GM19025 (cell line): ENCODE measurements at regions not wholly inside any gene's neighbourhood (a gene's known extent, or its start where the extent isn't known, plus 50 kb on each side); places are given as distances from the start of the nearest gene placed in this dataset.

Source experiments
- ATAC-seq: cut with Tn5 transposase; IDR thresholded peaks from one replicate; pipeline ENCODE4 v1.9.1; 2021; ENCODE audit warnings: mild to moderate bottlenecking, low read depth, moderate library complexity; ENCODE audit not compliant: unreplicated experiment

GRCh38 chr4:159497936-159498335 lies 395.1 kb downstream of the RAPGEF2 start:
- ATAC-seq = no peak

GRCh38 chr4:159498446-159499115 lies 395.7 kb downstream of the RAPGEF2 start:
- ATAC-seq = no peak

DNA sequence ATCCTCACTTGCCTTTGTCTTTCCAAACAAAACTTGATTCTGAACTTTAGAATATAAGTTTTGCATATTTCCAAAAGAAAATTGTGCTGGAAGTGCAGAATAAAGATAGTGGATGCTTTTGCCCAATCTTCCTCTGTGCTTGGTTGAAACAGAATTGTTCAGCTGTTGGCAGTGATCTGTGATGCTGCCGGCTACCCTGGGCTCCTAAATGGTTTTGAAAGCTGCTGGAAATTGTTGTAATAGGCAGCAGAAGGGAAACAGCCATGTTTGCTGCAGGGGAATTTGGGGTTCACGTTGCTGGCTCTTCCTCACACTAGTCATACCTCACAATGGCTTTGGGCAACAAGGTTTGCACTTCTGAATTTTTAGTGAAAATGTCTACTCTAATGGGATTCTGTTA lies 398.0 kb downstream of the RAPGEF2 start:
- ATAC-seq = no peak

- ATAC-seq = no peak
These were observed 400.5 kb downstream of the RAPGEF2 start for GRCh38 chr4:159503236-159504008.

DNA sequence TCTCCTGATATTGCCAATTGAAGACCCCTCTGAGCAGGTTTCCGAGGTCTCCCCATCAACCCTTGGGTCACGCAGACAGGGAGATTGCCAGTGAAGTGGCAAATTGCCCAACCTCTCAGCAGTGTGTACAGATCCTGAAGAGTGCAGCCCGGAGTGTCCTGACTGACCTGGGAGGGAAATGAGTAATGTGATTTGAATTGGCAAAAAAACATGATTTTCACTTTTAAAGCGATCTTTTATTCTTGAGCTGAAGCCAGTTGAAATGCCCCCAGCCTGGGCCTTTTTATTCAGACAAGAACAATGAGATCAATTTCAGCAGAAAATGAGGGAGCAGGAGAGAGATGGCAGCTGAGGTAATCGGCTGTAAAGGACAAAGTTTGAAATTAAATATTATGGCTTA lies 401.8 kb downstream of the RAPGEF2 start:
- no peak for ATAC-seq

DNA sequence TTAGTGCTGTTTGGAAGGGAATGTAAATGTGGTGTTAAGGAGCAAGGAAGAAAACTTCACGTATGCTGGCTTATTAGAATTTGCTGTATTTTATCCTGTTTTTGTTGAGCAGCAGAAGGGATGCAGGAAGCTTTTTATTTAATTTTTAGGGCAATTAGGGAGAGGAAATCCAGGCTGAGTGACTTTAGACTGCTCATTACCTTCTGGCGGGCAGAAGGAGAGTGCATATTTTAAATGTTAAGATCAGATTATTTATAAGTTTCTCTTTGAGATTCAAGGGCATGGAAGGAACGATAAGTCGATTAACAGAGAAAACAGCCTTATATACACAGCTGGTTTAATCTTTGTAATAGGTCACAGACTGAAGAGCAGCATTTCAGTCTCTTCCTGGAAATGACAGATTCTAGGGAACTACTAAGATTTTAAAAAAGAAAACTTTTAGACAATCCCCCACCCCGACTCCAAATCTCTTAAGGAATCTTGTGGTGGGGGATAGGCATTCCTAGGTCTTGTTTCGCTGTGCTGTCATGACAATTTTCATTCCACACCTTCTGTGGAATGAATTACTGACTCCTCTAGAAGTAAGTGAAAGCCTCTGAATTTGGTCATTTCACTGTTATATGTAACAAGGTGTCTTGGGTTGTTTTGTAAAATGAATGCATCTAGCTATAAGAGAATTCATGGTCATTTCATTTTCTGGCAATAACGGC lies 402.5 kb downstream of the RAPGEF2 start:
- ATAC-seq = no peak

GRCh38 chr4:159506801-159507517 lies 404.1 kb downstream of the RAPGEF2 start:
- ATAC-seq = no peak

- ATAC-seq = no peak
These were observed 406.1 kb downstream of the RAPGEF2 start for GRCh38 chr4:159508917-159509500.

GRCh38 chr4:159512348-159512747 lies 409.5 kb downstream of the RAPGEF2 start:
- no peak for ATAC-seq

DNA sequence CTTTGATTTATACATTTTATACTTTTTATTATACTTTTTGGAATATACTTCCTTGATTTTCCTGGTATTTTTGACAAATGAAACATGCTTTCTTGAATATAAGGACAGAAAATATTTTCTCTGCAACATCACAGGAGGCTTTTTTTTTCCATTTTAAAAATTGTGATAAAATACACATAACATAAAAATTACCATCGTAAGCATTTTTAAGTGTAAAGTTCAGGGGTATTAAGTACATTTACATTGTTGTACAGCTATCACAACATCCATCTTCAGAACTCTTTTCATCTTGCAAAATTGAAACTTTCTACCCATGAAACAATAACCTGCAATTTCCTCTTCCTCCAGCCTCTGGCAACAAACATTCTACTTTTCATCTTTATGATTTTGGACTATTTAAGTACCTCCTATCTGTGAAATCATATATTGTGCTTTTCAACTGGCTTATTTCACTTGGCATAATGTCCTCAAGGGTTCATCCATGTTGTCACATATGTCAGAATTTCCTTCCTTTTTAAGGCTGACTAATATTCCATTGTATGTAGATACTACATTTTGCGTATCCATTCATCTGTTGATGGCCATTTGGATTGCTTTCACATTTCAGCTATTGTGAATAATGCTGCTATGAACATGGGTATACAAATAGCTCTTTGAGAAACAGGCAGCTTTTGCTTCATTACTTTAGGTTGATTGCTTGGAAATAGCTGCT lies 412.6 kb downstream of the RAPGEF2 start:
- no peak for ATAC-seq

DNA sequence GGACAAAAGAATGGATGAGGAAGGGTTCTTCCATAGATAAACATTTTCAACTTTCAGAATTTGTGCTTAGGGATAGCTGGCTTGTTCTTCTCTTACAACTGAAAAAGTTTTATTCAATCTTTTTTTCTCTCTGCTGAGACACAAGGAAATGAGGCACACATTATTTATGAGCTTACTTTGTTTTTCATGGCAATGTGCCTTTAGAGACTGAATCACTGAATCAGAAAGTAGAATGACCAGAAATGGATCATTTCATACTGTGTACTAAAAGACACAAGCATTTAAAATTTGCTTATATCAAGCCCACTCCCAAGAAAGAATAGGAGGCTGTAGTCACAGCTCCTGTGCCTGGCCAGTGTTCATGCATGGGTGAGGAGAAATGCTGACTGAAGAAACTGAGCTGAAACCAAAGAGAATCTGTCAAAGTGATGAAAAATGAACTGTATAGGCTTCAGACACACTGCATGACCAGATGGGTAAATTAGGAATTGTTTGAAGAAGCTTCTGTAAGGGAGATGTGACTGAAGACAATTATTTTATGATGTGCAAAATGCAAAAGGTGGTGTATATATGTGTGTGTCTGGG lies 413.8 kb downstream of the RAPGEF2 start:
- no peak for ATAC-seq

DNA sequence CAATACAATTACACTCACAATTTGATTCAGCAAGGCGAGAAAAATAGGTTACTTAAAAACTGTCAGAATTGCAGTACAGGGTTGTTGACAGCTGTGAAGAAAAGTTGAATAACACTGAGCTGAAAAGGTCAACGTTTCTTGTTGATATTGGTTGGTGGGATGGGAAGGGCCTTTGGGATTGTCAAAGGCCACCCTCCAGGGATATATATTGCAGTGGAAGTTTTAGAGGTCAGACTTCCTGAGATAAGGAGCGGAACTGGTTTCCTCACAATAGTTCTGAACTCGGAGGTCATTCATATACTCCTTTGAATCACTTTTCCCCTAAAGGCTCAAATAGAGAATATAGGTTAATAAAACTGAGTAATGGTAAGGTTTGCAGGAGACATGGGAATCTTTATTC lies 417.2 kb downstream of the RAPGEF2 start:
- no peak for ATAC-seq

DNA sequence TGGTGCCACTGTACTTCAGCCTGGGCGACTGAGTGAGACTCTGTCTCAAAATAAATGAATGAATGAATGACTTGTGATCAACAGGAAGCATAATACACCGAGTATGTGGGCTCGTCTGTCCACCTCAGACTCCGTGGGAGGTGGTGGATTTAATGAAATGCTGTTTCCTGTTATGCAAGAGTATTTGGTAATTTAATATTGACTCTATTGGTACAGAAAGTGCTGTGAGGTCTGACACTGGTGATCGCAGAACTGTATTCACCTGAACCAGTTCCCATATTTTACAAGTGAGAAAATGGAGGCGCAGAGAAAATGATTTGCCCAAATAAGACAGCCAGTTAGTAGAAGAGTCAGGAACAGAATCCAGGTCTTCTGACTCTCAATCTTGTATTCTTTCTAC lies 423.3 kb downstream of the RAPGEF2 start:
- no peak for ATAC-seq

- ATAC-seq = no peak
These were observed 431.8 kb downstream of the RAPGEF2 start for GRCh38 chr4:159534655-159535054.

DNA sequence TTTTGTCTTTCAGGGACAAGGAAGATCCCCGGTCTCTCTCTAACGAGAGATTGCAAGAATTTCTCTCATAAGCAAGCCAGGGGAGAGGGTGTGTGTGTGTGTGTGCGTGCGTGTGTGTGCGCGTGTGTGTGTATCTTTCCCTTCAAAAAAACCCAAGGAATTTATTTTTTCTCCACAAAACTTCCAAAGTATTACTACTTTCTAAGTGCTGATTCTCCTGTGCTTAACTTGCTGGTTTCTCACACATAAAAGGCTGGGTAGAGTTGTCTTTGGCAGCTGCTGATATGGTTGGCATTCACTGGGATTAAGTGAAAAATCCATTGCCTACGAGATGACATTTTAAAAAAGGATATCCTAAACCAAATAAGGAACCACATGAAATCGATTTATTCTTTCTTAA lies 435.7 kb downstream of the RAPGEF2 start:
- ATAC-seq = no peak

- ATAC-seq = no peak
These were observed 437.2 kb downstream of the RAPGEF2 start for GRCh38 chr4:159540038-159540437.

DNA sequence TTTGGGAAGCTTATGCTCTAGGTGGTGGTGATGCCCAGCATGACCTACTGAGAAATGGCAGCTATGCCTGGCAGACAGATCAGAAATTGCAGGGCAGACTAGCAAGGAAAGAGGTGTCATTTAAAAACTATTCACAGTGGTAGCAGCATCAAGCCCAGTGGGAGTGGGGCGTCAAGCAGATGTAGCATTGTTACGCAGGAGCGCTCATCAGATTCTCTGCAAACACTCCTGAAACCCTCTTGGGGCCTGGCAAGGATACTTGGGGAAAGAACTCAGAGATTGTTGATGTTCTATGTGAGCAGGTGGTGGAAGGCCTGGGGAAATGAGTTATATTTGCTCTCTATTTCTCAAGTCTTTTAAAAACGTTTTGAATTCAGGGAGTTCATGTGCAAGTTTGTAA lies 437.6 kb downstream of the RAPGEF2 start:
- no peak for ATAC-seq

- no peak for ATAC-seq
These were observed 438.3 kb downstream of the RAPGEF2 start for GRCh38 chr4:159541143-159541542.

DNA sequence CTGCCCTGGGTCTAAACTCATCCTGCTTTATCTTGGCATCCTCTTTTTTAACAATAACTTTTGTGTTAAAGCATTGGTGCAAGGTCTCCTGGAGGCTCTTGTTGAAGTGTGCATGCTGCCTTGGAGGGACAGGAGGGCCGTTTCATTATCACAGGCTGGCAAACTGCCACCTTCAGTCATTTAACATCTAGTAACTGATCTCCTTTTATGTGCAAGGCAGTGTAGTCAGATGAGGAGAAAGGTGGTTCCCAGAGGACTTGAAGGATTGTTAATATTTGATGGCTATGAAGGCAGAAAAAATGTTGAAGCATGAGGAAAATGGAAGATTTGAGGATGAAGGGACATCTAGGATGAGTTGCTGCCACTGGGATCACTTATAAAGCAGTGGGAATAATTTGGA lies 439.4 kb downstream of the RAPGEF2 start:
- ATAC-seq = no peak

- no peak for ATAC-seq
These were observed 441.0 kb downstream of the RAPGEF2 start for GRCh38 chr4:159543831-159544230.
